GM12864 (cell line): ENCODE measurements at regions not wholly inside any gene's neighbourhood (a gene's known extent, or its start where the extent isn't known, plus 50 kb on each side); places are given as distances from the start of the nearest gene placed in this dataset.
"Not testable (repeated sequence)": the region's sequence is repeated elsewhere in the genome, so short reads cannot be mapped to it uniquely, and the experiment has no call there.

Experiments
- DNase-seq: peaks from one replicate; pipeline ENCODE4 v3.0.0-alpha.2; 2011; ENCODE audit warnings: low read depth
- H3K4me3 ChIP-seq: 2 replicates; pipeline ENCODE4 v1.5.1; 2011; ENCODE audit warnings: mild to moderate bottlenecking, low read depth, low read length, control low read depth
- CTCF ChIP-seq: IDR thresholded peaks from 2 replicates; pipeline ENCODE4 v1.5.1; 2011; ENCODE audit warnings: low read depth, mild to moderate bottlenecking, moderate library complexity, low read length, control low read depth, inconsistent platforms; ENCODE audit errors: missing control alignments

GRCh38 chr9:33739398-33739797 lies 56.0 kb upstream of the PRSS3 start:
- no peak for DNase-seq
- TF ChIP-seq CTCF: no peak
- no peak overlapping the region for H3K4me3 ChIP-seq

GRCh38 chr9:33740075-33740474 lies 55.3 kb upstream of the PRSS3 start:
- DNase-seq: no peak
- H3K4me3 ChIP-seq: no peak overlapping the region
- TF ChIP-seq CTCF: no peak

- not testable (repeated sequence) for H3K4me3 ChIP-seq, DNase-seq
Observed at GRCh38 chr9:33740958-33741357, 54.4 kb upstream of the PRSS3 start.

- DNase-seq: no peak
- H3K4me3 ChIP-seq: no peak overlapping the region
- TF ChIP-seq CTCF: no peak
Observed at GRCh38 chr9:33742051-33742450, 53.3 kb upstream of the PRSS3 start.

GRCh38 chr9:33742519-33742918 lies 52.8 kb upstream of the PRSS3 start:
- no peak for DNase-seq
- peak; percentile 13 for TF ChIP-seq CTCF
- no peak overlapping the region for H3K4me3 ChIP-seq
